Inflammatory macrophage treated with lipopolysaccharide for 1 hour (primary cell): ENCODE measurements at regions not wholly inside any gene's neighbourhood (a gene's known extent, or its start where the extent isn't known, plus 50 kb on each side); places are given as distances from the start of the nearest gene placed in this dataset.
"Not testable (repeated sequence)": the region's sequence is repeated elsewhere in the genome, so short reads cannot be mapped to it uniquely, and the experiment has no call there.

Experiments
- DNase-seq, 2 donors: peaks; one replicate each; pipeline ENCODE4 v3.0.0-alpha.2; 2020 to 2022

- no peak for DNase-seq
Measured at GRCh38 chr21:23119491-23119890, 2121.3 kb downstream of the NCAM2 start.

- DNase-seq, result no peak
Measured at GRCh38 chr21:23127973-23128372, 2129.8 kb downstream of the NCAM2 start.

- no peak for DNase-seq
Measured at GRCh38 chr21:23130308-23130707, 2132.1 kb downstream of the NCAM2 start.

GRCh38 chr21:23131177-23131576, 2133.0 kb downstream of the NCAM2 start:
- DNase-seq, result no peak

- DNase-seq, result no peak
Measured at GRCh38 chr21:23138797-23139196, 2140.6 kb downstream of the NCAM2 start.

GRCh38 chr21:23152130-23152529, 2153.9 kb downstream of the NCAM2 start:
- DNase-seq, result no peak

- DNase-seq, result not testable (repeated sequence)
Measured at GRCh38 chr21:23153842-23154241, 2155.6 kb downstream of the NCAM2 start.

GRCh38 chr21:23155281-23155680, 2157.1 kb downstream of the NCAM2 start:
- no peak for DNase-seq

- no peak for DNase-seq
Measured at GRCh38 chr21:23160914-23161313, 2162.7 kb downstream of the NCAM2 start.

GRCh38 chr21:23162198-23162946, 2164.2 kb downstream of the NCAM2 start:
- no peak for DNase-seq
